Body of pancreas (tissue), 4 donors: ENCODE measurements at regions not wholly inside any gene's neighbourhood (a gene's known extent, or its start where the extent isn't known, plus 50 kb on each side); places are given as distances from the start of the nearest gene placed in this dataset.

ENCODE experiments used
- CTCF ChIP-seq, 7 experiments: fragments of 450-650 bp in 4 of 7; fragments of 200-600 bp in 3 of 7; sonication (generic) in 3 of 7; IDR thresholded peaks; one replicate each; pipeline ENCODE4 v1.5.1; 2016 to 2019; ENCODE audit warnings: antibody characterized with exemption in 7 of 7
- POLR2A ChIP-seq, 3 donors: fragments of 450-650 bp; IDR thresholded peaks; one replicate each; pipeline ENCODE4 v1.6.1; 2016; ENCODE audit warnings: antibody characterized with exemption in 3 of 3, mild to moderate bottlenecking in 2 of 3

- no peak for TF ChIP-seq CTCF (IDR thresholded peaks at IDR 0.05)
- no peak for TF ChIP-seq POLR2A (IDR thresholded peaks at IDR 0.05)
Measured at GRCh38 chr9:85262333-85262732, 479.4 kb downstream of the AGTPBP1 start.
